HG02884 (cell line): ENCODE measurements at regions not wholly inside any gene's neighbourhood (a gene's known extent, or its start where the extent isn't known, plus 50 kb on each side); places are given as distances from the start of the nearest gene placed in this dataset.

Experiments used
- ATAC-seq: cut with Tn5 transposase; IDR thresholded peaks from one replicate; pipeline ENCODE4 v1.9.1; 2021; ENCODE audit warnings: mild to moderate bottlenecking, moderate library complexity; ENCODE audit not compliant: unreplicated experiment

DNA sequence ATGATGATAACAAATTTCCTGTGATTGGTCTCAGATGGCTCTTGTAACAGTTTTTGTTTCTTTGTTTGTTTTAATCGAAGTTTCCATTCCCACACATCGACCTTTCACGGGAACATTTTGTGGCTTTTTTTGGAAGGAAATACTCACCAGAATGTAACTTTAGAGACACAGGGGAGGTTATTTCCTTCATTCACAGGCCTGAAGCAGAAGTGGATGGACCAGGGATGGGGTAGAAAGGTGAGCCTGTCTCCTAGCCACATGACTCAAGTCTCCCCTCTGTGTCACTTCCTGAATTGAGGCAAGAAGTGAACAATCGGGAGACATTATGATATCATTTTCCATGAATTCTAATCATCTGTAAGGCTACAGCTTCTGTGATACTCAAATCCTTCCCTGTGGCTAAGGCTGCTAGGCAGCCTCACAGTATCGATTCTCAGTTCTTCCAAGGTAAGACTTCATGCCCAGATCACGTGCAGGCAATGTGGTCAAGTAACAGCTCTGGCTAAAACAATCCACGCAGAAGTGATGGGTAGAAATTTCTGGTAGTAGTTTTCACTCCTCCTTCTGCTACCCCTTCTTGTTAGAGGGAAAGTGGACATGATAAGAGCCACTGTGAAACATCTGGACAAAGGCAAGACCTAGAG is 203.9 kb upstream of the NEBL start:
- ATAC-seq, result no peak

- ATAC-seq, result no peak
These were observed 203.1 kb upstream of the NEBL start for GRCh38 chr10:21100190-21100589.

- no peak for ATAC-seq
These were observed 202.4 kb upstream of the NEBL start for GRCh38 chr10:21099291-21100062.

DNA sequence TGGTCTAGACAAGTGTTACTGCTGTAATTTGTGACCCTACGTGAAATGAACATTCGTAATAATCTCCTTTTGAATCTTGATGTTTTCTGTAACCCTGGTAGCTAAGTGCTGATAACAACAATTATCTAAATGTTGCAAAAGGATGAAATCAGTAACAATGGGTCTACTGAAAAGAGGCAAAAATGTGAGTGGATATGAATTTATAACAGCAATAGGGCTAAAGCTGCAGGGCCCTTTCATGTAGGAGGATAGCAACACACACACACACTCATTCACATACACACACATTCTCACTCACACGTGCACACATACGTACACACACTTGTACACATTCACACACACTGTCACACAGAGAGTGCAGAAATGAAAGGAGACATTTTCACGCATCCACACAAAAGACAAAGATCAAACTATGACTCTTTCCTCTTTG is 200.8 kb upstream of the NEBL start:
- ATAC-seq, result no peak

- no peak for ATAC-seq
These were observed 198.5 kb upstream of the NEBL start for GRCh38 chr10:21095494-21096055.

- no peak for ATAC-seq
These were observed 198.0 kb upstream of the NEBL start for GRCh38 chr10:21095073-21095472.

GRCh38 chr10:21092683-21093524 is 195.8 kb upstream of the NEBL start:
- ATAC-seq, result no peak

GRCh38 chr10:21090609-21091082 is 193.5 kb upstream of the NEBL start:
- ATAC-seq, result no peak

- no peak for ATAC-seq
These were observed 190.4 kb upstream of the NEBL start for GRCh38 chr10:21087476-21087875.

DNA sequence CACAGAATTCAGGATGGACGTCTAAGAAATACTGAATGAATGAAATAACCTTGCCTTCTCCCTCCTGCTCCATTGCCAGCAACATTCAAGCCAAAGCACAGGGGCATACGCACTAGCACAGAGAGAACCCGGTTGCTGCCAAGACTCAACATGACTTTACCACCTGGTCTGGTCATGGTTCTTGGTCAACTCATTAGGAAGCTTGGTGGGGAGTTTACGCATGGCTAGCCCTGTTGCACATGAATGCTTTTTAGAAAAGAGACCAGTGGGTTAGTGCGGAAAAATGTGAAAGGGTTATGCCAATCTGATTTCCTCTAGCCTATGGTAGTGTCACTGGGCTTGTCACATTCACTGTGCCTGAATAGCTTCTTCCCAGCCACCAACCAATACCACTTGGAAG is 187.6 kb upstream of the NEBL start:
- ATAC-seq, result no peak

DNA sequence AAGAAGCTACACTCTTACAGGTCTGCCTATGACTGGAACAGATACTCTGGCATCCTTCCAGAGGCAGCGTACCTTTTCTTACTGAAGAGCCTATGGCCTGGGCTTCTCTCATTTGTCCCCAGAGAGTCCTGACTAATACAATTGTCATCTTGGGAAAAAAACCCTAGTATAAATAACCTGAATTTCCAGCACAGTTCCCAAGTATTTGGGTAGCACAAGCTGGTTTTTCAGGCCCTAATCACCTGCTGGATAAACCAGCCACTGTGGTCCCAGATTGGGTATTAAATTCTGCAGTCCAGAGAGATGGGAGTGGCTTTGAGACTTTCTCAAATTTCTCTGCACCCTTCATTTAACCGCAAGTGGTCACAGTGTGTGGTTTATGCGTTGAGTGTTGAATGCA is 186.8 kb upstream of the NEBL start:
- no peak for ATAC-seq

DNA sequence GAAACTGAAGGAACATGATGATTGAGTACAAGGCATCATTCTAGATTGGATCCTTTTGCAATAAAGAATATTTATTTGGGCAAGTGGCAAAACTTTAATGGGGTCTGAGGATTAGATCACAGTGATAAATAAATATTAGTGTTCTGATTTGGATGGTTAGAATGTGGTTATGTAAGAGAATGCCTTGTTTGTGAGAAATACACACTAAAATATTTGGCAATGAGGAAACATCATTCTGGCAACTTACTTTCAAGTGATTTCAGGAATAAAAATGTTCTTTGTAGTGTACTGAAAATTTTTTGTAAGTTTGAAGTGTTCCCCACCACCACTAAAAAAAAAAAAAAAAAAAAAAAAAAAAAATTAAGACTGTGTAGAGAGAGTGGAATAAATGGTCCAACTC is 185.1 kb upstream of the NEBL start:
- ATAC-seq, result no peak

DNA sequence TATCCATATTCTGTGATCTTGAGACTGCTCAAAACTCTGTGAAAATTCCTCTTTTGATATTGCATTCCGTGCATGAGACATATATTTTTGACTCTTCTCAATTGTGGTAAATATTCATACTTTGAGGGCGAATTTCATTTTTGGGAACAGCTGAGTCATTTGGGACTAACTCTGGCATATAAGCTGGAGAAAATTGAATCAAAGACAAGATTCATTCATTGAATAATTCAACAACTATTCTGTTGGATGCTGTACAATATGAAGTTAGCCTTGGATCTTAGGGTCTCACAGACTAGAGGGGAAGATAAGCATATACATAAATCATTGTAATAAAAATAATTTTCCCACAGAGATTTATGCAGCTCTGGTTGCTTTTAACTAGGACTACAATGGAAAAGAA is 183.2 kb upstream of the NEBL start:
- no peak for ATAC-seq

- no peak for ATAC-seq
These were observed 182.2 kb upstream of the NEBL start for GRCh38 chr10:21079330-21079658.

DNA sequence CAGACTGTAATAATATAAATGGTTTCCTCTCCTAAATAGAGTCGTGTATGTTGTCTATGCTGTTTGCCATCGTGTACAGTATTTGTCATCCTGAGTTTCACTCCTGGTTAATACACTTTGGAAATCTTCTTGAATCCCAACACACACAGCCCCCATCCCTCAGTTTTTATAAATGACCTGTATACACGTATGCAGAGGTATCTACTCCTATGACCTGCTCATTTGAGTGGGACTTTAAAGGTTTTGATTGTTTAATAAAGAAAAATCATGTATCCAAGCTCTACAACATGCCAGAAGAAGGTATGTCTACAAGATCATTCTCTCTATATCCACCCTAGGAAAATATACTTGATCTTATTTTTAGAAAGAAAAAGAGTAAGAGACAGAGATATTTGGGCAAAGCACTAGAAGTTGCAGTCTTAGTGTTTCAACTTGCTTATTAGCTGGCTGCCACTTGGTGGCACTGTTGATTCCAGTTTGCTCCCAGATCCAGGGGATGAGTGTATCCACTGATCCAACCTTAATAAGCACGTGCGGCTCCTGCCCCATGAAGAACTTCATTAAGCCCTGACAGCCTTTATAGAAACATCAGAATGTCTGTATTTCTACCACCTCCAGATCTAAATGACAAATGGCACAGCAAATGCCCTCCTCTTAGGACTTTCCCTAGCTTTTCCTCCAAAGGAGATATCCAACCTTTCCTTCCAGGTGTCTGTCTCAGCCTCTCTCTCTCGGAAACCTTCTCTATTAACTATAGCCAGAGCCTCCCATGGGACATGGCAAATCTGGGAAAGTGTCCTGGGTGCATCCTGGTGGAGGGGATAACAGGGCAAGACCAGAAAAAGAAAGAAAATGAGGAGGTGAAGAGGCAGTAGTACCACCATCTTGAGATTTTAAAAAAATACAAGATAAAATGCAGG is 181.6 kb upstream of the NEBL start:
- ATAC-seq, result peak; percentile 65

- no peak for ATAC-seq
These were observed 180.6 kb upstream of the NEBL start for GRCh38 chr10:21077681-21078080.

GRCh38 chr10:21076381-21076780 is 179.3 kb upstream of the NEBL start:
- no peak for ATAC-seq

- ATAC-seq, result no peak
These were observed 178.8 kb upstream of the NEBL start for GRCh38 chr10:21075880-21076279.

DNA sequence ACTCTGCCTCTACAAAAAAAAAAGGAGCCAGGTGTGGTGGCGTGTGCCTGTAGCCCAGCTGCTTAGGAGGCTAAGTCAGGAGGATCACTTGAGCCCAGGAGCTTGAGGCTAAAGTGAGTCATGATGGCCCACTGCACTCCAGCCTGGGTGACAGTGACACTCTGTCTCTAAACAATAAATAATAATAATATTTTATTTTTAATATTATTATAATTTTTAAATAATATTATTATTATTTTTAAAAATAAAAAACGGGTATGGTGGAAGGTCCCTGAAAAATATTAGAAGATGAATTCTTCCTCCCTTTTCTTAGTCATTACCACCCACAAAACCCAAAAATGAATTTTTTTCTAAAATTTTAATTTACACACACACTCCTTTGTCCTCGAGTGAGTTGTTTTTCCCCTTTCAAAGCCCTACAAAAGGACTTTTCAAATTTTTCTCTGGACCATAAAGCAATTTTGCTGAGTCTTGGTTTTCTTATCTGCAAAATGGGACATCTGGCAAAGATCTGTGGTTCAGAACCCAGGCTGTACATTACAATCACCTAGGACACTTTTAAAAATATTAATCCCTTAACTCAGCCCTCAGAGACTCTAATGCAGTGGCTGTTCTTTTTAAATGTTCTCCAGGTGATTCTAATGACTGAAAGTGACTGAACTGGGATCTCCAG is 174.0 kb upstream of the NEBL start:
- ATAC-seq, result no peak
